AG09309 (cell line): ENCODE measurements at regions not wholly inside any gene's neighbourhood (a gene's known extent, or its start where the extent isn't known, plus 50 kb on each side); places are given as distances from the start of the nearest gene placed in this dataset.

ENCODE experiments used
- DNase-seq: peaks from one replicate; pipeline ENCODE4 v3.0.0-alpha.2; 2010; ENCODE audit warnings: low read depth
- H3K4me3 ChIP-seq: 2 replicates; pipeline ENCODE4 v1.5.1; 2011; ENCODE audit warnings: mild to moderate bottlenecking, low read depth, low read length, moderate library complexity; ENCODE audit not compliant: control insufficient read depth
- CTCF ChIP-seq: IDR thresholded peaks from 2 replicates; pipeline ENCODE4 v1.5.1; 2011; ENCODE audit warnings: mild to moderate bottlenecking, low read depth, low read length, inconsistent platforms; ENCODE audit not compliant: insufficient read depth, control insufficient read depth; ENCODE audit errors: missing control alignments

- no peak for TF ChIP-seq CTCF
- no peak overlapping the region for H3K4me3 ChIP-seq
- no peak for DNase-seq
Measured at GRCh38 chr10:78932054-78932386, 136.7 kb upstream of the ZMIZ1 start.

- no peak for DNase-seq
- H3K4me3 ChIP-seq, result no peak overlapping the region
- TF ChIP-seq CTCF, result no peak
Measured at GRCh38 chr10:78932861-78933260, 135.9 kb upstream of the ZMIZ1 start.

GRCh38 chr10:78933828-78934531 is 134.8 kb upstream of the ZMIZ1 start:
- DNase-seq, result no peak
- no peak for TF ChIP-seq CTCF

GRCh38 chr10:78934532-78934898 is 134.3 kb upstream of the ZMIZ1 start:
- no peak for DNase-seq
- no peak overlapping the region for H3K4me3 ChIP-seq
- no peak for TF ChIP-seq CTCF

More at GRCh38 chr10:78933828-78934531, 134.8 kb upstream of the ZMIZ1 start:
- no peak overlapping the region for H3K4me3 ChIP-seq

- H3K4me3 ChIP-seq, result no peak overlapping the region
- TF ChIP-seq CTCF, result no peak
Measured at GRCh38 chr10:78934994-78935602, 133.7 kb upstream of the ZMIZ1 start.

GRCh38 chr10:78935697-78936407 is 132.9 kb upstream of the ZMIZ1 start:
- no peak for TF ChIP-seq CTCF
- no peak for DNase-seq
- H3K4me3 ChIP-seq, result no peak overlapping the region

More at GRCh38 chr10:78934994-78935602, 133.7 kb upstream of the ZMIZ1 start:
- DNase-seq, result no peak
